Ovary (tissue), 7 donors: ENCODE measurements at regions not wholly inside any gene's neighbourhood (a gene's known extent, or its start where the extent isn't known, plus 50 kb on each side); places are given as distances from the start of the nearest gene placed in this dataset.
"Not testable (repeated sequence)": the region's sequence is repeated elsewhere in the genome, so short reads cannot be mapped to it uniquely, and the experiment has no call there.

Experiments
- DNase-seq, 5 donors: peaks; one replicate each; pipeline ENCODE4 v3.0.0-alpha.2; 2019 to 2020
- H3K27ac ChIP-seq, 2 donors: fragments of 200-600 bp; one replicate each; pipeline versions ENCODE4 v1.5.1 to v1.8.0; 2019 to 2022
- H3K27me3 ChIP-seq: fragments of 200-600 bp; one replicate; pipeline ENCODE4 v1.8.0; 2022
- H3K36me3 ChIP-seq: fragments of 200-600 bp; sonication (generic); one replicate; pipeline ENCODE4 v1.5.1; 2019
- H3K4me1 ChIP-seq: one replicate; pipeline ENCODE4 v1.8.1; 2013; ENCODE audit warnings: mild to moderate bottlenecking, moderate library complexity; ENCODE audit not compliant: insufficient read depth
- H3K4me3 ChIP-seq: fragments of 200-600 bp; sonication (generic); one replicate; pipeline ENCODE4 v1.5.1; 2017
- H3K9me3 ChIP-seq, 2 donors: fragments of 200-600 bp in 1 of 2; sonication (generic) in 1 of 2; one replicate each; pipeline versions ENCODE4 v1.5.1 to v1.8.1; 2013 to 2019; ENCODE audit warnings: mild to moderate bottlenecking in 1 of 2, moderate library complexity in 1 of 2
- CTCF ChIP-seq, 3 donors: fragments of 450-650 bp in 2 of 3; fragments of 200-600 bp in 1 of 3; IDR thresholded peaks; one replicate each; pipeline versions ENCODE4 v1.5.1 to v1.8.0; 2016 to 2022; ENCODE audit warnings: antibody characterized with exemption in 3 of 3, mild to moderate bottlenecking in 1 of 3
- EP300 ChIP-seq: sonication (generic); formaldehyde crosslinking; IDR thresholded peaks from one replicate; pipeline ENCODE4 v1.6.1; 2017; ENCODE audit warnings: antibody characterized with exemption
- POLR2A ChIP-seq: fragments of 450-650 bp; IDR thresholded peaks from one replicate; pipeline ENCODE4 v1.6.1; 2017; ENCODE audit warnings: antibody characterized with exemption, mild to moderate bottlenecking, moderate library complexity
- WGBS, 3 donors: extraction: QIAGEN DNeasy Blood & Tissue Kit in 1 of 3; methylation state at CpG; one replicate each; pipeline versions ENCODE4 v1.1.5 to v1.1.7; 2013 to 2017; 5-methylcytosine and 5-hydroxymethylcytosine counted together
- intact Hi-C, 4 donors: fragments of 100-400 bp; cut with DNase I; formaldehyde crosslinking; loops; one replicate each; pipeline versions ENCODE4 v1.11.0 to v1.15.1; 2022 to 2023
- donor health status: DM: no; HTN: no; CAD: no; lungs with moderate emphysema.
- donor health status: DM: no; HTN: no; CAD: no.
- donor health status: Bipolar disorder and iron deficiency.
- donor health status: DM: no; HTN: no; CAD: no.
- donor health status: DM: yes; HTN: yes; CAD: no.

DNA sequence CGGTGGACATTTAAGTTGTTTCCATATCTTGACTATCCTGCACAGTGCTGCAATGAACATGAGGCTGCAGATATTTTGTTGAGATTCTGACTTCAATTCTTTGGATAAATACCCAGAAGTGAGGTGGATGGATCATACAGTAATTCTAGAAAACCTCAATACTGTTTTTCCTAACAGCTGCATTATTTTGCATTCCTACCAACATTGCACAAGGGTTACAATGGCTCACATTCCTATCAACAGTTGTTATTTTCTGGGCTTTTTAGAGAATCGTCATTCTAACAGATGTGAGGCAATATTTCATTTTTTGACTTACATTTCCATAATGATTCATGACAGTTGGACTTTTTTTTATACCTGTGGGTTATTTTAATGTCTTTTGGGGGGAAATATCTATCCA is 716.9 kb upstream of the ANO3 start:
- no peaks in the 10 kb centered on the region for H3K4me1 ChIP-seq
- no peak overlapping the region for H3K27ac ChIP-seq
- H3K9me3 ChIP-seq, result no peaks in the 10 kb centered on the region
- no peak overlapping the region for H3K4me3 ChIP-seq
- H3K36me3 ChIP-seq, result no peaks in the 10 kb centered on the region
- WGBS, 3 donors, result 48 to 49% (median 48%) methylated on average over 2 of the region's 2 CpGs
- no peak for TF ChIP-seq EP300
- no peak for TF ChIP-seq CTCF (IDR thresholded peaks at IDR 0.05)
- no peak for TF ChIP-seq POLR2A
- no peaks in the 10 kb centered on the region for H3K27me3 ChIP-seq
- intact Hi-C loops, result no loop called here
- no peak for DNase-seq

- no peak for DNase-seq
- Histone ChIP-seq H3K4me1 (no peaks in the 10 kb centered on the region), H3K36me3 (no peaks in the 10 kb centered on the region), H3K9me3 (no peaks in the 10 kb centered on the region), H3K27me3 (no peaks in the 10 kb centered on the region), H3K27ac (no peak overlapping the region), H3K4me3 (no peak overlapping the region)
- intact Hi-C loops, result no loop called here
- WGBS, 3 donors, result 89 to 98% (median 93%) methylated on average over 2 of the region's 2 CpGs
- no peak for TF ChIP-seq POLR2A
- TF ChIP-seq EP300, result no peak
- no peak for TF ChIP-seq CTCF (IDR thresholded peaks at IDR 0.05)
Observed at GRCh38 chr11:25615841-25616240, 716.1 kb upstream of the ANO3 start.

GRCh38 chr11:25625094-25625493 is 706.8 kb upstream of the ANO3 start:
- Histone ChIP-seq H3K9me3 (no peaks in the 10 kb centered on the region), H3K27ac (no peak overlapping the region), H3K36me3 (no peaks in the 10 kb centered on the region), H3K27me3 (no peaks in the 10 kb centered on the region), H3K4me1 (no peaks in the 10 kb centered on the region), H3K4me3 (no peak overlapping the region)
- intact Hi-C loops, result no loop called here
- DNase-seq, result no peak
- WGBS, 3 donors, result 89 to 93% (median 90%) methylated on average over 3 of the region's 3 CpGs
- TF ChIP-seq EP300, result no peak
- TF ChIP-seq POLR2A, result no peak
- TF ChIP-seq CTCF (IDR thresholded peaks at IDR 0.05), result no peak

DNA sequence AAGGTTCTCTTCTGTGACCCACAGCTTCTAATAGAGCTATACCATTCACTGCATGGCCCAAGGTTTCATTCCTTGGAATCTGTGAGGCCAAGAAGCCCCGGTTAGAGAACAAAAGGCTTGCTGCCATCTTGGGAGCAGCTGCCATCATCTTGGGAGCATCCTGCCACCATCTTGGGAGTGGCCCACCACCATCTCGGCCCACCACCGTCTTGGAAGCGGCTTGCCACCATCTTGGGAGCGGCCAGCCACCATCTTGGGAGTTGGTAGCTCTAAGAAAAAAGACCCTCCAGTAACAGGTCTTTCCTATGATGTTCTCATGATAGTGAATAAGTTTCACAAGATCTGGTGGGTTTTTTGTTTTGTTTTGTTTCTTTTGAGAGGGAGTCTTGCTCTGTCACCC is 703.9 kb upstream of the ANO3 start:
- Histone ChIP-seq H3K36me3 (no peaks in the 10 kb centered on the region), H3K4me3 (no peak overlapping the region), H3K4me1 (no peaks in the 10 kb centered on the region), H3K27ac (no peak overlapping the region), H3K9me3 (no peaks in the 10 kb centered on the region), H3K27me3 (no peaks in the 10 kb centered on the region)
- DNase-seq, result no peak
- WGBS, 3 donors, result 81 to 100% (median 94%) methylated on average over 1 to 5 of the region's 5 CpGs
- intact Hi-C loops, result no loop called here
- TF ChIP-seq CTCF (IDR thresholded peaks at IDR 0.05) (no peak), POLR2A (no peak), EP300 (no peak)

DNA sequence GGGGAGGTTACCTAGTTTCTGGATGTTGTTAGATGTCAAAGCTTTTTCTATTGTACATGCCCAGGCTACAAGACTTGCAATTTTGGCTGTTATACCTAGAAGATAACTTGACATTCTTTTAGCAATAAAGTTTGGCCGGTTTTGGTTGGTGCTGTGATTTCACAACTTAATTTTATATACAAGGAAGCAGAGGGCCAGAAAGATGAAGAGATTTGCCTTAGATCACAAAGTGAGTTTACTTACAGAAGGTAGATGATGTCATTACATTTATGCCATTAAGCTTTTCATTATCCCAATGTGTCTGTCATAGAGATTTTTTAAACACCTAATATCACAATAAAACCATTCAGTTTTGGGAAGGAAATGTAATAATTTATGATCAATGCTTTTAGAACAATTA is 698.7 kb upstream of the ANO3 start:
- no peaks in the 10 kb centered on the region for H3K4me1 ChIP-seq
- H3K27ac ChIP-seq, result no peak overlapping the region
- TF ChIP-seq CTCF (IDR thresholded peaks at IDR 0.05) (no peak), POLR2A (no peak), EP300 (no peak)
- DNase-seq, result no peak
- WGBS, 3 donors, result 77 to 92% (median 81%) methylated on average over 1 of the region's 1 CpG
- no peaks in the 10 kb centered on the region for H3K9me3 ChIP-seq
- H3K27me3 ChIP-seq, result no peaks in the 10 kb centered on the region
- H3K4me3 ChIP-seq, result no peak overlapping the region
- intact Hi-C loops, result no loop called here
- no peaks in the 10 kb centered on the region for H3K36me3 ChIP-seq

GRCh38 chr11:25649220-25649619 is 682.7 kb upstream of the ANO3 start:
- intact Hi-C loops, H3K36me3 ChIP-seq, H3K4me1 ChIP-seq, H3K27ac ChIP-seq, DNase-seq, H3K9me3 ChIP-seq, H3K4me3 ChIP-seq, H3K27me3 ChIP-seq: not testable (repeated sequence)
- WGBS, 3 donors, result 85 to 98% (median 86%) methylated on average over 8 to 12 of the region's 12 CpGs
